ENCODE measurements at regions not wholly inside any gene's neighbourhood (a gene's known extent, or its start where the extent isn't known, plus 50 kb on each side); places are given as distances from the start of the nearest gene placed in this dataset.

DNA sequence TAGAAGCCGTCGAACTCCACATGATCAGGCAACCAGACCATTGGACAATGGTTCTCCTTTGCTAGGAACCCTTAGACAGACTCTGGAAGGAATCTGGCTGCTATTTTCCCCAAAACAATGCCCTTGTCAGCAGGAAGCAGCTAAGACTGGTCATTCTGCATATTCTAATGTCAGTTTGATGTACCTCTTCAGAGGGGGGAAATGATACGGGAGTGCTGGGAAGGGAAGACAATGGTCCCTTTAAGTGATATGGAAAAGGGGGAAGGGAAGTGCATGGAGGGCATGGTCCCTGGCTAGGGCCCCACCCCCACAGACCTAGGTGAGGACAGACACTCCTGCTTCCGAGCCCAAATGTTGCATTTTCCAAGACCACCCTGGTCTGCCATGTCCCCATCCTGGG lies 389.0 kb upstream of the SLITRK6 start (continued):
- TF ChIP-seq POLR2H (tag; IDR thresholded peaks at IDR 0.05; ENCODE audit: low read depth) = no peak

DNA sequence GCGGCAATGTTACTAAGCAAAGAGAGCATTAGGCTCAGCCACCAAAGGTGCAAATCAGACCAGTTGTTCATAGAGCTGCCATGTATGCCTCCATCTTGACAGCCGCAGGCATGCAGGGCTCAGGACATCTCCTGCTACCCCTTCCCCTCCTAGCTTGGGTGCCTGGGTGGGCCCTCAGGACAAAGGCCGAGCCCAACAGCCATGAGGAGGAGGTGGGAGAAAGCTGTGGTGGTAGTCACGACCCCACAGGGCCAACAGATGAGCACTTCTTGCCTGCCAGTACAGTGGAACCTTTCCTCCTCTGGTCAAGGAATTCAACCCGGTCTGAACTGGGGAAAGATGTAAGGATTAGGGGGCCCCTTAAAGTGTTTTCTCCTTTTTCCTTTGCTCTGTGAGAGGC lies 386.4 kb upstream of the SLITRK6 start:
- no peak for FAIRE-seq
- CTCF ChIA-PET (ENCODE audit: low intra/inter-chr PET ratio) = no interaction called here
- 0% methylated on average over 3 of the region's 5 CpGs for WGBS (ENCODE audit: insufficient coverage, low coverage, missing lambda C conversion rate)

More for the DNA sequence above, 386.4 kb upstream of the SLITRK6 start:
- intact Hi-C loops (cut with micrococcal nuclease) (no loop called here), in situ Hi-C loops (cut with MboI) (no loop called here)
- ATAC-seq = no peak
- Histone ChIP-seq H3K27me3 (ENCODE audit: control insufficient read depth in 2 of 2, insufficient read depth in 2 of 2, low read length in 2 of 2) (no peaks in the 10 kb centered on the region), H3K4me3 (no peak overlapping the region), H3K9me1 (ENCODE audit: control insufficient read depth, insufficient read depth, low read length) (no peaks in the 10 kb centered on the region), H3K36me3 (ENCODE audit: control insufficient read depth, insufficient read depth, low read length) (no peaks in the 10 kb centered on the region), H3K4me1 (replicated peaks in 1 of 2; ENCODE audit: control insufficient read depth in 2 of 2, insufficient read depth in 2 of 2, low read length in 2 of 2) (no peaks in the 10 kb centered on the region), H3K27ac (ENCODE audit: extremely low read depth, low read depth, low read length) (no peak overlapping the region), H3K79me2 (ENCODE audit: control insufficient read depth, insufficient read depth, low read length) (no peaks in the 10 kb centered on the region), H2AFZ (ENCODE audit: low read depth, low read length) (no peak overlapping the region), H3K9ac (ENCODE audit: insufficient read depth in 1 of 2, low read depth in 2 of 2, low read length in 2 of 2) (no peak overlapping the region), H4K20me1 (replicated peaks; ENCODE audit: control insufficient read depth, insufficient read depth, low read length) (no peaks in the 10 kb centered on the region), H3K4me2 (ENCODE audit: insufficient read depth, low read length) (no peak overlapping the region), H3K9me3 (replicated peaks; ENCODE audit: control insufficient read depth, insufficient read depth, low read depth, low read length) (no peaks in the 10 kb centered on the region)
- TF ChIP-seq NR2C2 (CRISPR knock-in tag; IDR thresholded peaks at IDR 0.05) (no peak), NR2C2 (tag; IDR thresholded peaks at IDR 0.05) (no peak), ZC3H11A (IDR thresholded peaks at IDR 0.05; ENCODE audit: low read depth, low read length) (no peak), BCL6 (CRISPR knock-in tag; IDR thresholded peaks at IDR 0.05) (no peak), RBM17 (IDR thresholded peaks at IDR 0.05; ENCODE audit: borderline replicate concordance, low read depth, low read length) (no peak)
- TF ChIP-seq, protein P1, sequence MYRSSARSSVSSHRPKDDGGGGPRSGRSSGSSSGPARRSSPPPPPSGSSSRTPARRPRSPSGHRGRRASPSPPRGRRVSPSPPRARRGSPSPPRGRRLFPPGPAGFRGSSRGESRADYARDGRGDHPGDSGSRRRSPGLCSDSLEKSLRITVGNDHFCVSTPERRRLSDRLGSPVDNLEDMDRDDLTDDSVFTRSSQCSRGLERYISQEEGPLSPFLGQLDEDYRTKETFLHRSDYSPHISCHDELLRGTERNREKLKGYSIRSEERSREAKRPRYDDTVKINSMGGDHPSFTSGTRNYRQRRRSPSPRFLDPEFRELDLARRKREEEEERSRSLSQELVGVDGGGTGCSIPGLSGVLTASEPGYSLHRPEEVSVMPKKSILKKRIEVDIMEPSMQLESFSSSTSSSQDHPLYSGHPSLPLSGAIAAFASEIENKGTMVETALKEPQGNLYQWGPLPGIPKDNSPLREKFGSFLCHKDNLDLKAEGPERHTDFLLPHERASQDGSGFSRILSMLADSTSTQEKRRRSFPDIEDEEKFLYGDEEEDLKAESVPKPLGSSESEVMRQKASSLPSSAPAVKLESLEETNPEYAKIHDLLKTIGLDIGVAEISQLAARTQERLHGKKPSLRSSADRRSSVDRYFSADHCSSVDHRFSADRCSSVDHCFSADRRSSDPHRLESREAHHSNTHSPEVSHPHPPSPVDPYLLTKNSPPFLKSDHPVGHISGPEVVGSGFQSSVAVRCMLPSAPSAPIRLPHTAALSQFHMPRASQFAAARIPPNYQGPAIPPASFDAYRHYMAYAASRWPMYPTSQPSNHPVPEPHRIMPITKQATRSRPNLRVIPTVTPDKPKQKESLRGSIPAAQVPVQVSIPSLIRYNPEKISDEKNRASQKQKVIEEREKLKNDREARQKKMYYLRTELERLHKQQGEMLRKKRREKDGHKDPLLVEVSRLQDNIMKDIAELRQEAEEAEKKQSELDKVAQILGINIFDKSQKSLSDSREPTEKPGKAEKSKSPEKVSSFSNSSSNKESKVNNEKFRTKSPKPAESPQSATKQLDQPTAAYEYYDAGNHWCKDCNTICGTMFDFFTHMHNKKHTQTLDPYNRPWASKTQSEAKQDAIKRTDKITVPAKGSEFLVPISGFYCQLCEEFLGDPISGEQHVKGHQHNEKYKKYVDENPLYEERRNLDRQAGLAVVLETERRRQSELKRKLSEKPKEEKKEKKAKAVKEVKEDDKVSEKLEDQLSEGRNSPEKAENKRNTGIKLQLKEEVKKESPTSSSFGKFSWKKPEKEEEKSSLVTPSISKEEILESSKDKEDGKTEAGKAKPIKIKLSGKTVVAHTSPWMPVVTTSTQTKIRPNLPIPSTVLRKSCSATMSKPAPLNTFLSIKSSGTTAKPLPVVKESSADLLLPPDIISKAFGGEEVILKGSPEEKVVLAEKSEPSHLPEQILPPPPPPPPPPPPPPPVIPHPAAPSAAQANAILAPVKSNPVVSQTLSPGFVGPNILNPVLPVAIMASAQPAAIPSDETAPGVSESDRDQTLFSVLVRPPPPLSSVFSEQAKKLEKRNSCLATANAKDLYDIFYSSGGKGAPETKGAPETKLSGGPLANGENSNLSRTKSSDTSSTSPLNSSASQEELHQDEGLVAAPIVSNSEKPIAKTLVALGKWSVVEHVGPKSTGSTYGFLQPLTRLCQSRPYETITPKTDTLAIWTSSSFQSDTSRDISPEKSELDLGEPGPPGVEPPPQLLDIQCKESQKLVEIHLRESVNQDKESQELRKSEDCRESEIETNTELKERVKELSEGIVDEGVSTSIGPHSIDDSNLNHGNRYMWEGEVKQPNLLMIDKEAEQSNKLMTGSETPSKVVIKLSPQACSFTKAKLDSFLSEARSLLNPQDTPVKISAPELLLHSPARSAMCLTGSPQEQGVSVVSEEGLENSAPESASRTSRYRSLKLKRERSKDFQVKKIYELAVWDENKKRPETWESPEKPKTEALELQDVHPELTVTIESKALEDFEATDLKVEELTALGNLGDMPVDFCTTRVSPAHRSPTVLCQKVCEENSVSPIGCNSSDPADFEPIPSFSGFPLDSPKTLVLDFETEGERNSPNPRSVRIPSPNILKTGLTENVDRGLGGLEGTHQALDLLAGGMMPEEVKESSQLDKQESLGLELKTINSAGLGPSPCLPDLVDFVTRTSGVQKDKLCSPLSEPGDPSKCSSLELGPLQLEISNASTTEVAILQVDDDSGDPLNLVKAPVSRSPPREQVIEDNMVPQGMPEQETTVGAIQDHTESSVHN (IDR thresholded peaks at IDR 0.05; ENCODE audit: borderline replicate concordance in 1 of 2, low read depth in 1 of 2) = no peak
- POLR2A ChIA-PET = no interaction called here
- DNase-seq (ENCODE audit: extremely low read depth in 1 of 4, low spot score in 3 of 4) = no peak
- BruUV-seq (replicated peaks) = no TSS peak

Measured in K562 (cell line).